HG02852 (cell line): ENCODE measurements at regions not wholly inside any gene's neighbourhood (a gene's known extent, or its start where the extent isn't known, plus 50 kb on each side); places are given as distances from the start of the nearest gene placed in this dataset.

Experiments used
- ATAC-seq: cut with Tn5 transposase; IDR thresholded peaks from one replicate; pipeline ENCODE4 v1.9.1; 2021; ENCODE audit warnings: mild to moderate bottlenecking, moderate library complexity; ENCODE audit not compliant: unreplicated experiment

DNA sequence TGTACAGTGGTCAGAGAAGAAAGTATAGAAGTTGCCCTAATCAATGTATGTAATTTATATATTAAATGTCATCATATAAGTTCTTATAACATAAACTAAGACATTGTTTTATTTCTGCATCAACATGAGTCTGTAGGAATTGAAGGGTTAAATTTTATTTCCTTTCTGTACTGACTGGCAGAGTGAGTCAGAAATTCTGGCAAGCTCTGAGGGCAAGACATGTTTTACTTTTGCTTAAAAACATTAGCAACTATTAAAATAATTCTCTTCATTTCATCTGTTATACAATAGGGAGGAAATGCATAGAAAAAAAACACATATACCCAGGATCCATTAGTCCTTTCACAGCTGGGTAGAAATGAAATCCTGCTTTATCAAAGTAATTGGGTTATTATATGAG is 171.4 kb upstream of the ALCAM start:
- ATAC-seq, result no peak

DNA sequence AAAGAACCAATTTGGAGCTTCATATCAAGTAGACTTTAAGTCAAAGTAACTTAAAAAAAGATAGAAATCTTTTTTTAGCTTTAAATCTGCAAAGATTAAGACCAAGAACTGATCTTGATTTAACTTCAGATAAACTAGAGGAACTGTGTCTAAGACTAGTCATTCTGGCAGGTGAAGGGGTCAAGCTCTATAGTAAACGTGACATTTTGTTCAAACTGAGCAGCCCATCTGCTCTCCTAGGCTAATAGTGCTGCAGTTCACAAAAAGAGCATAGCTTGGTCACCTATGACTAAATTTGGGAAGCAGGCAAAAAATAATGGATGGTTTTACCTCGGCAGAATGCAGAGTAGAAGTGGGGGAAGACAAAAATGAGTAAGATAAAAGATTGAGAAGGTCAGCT is 168.8 kb upstream of the ALCAM start:
- no peak for ATAC-seq

DNA sequence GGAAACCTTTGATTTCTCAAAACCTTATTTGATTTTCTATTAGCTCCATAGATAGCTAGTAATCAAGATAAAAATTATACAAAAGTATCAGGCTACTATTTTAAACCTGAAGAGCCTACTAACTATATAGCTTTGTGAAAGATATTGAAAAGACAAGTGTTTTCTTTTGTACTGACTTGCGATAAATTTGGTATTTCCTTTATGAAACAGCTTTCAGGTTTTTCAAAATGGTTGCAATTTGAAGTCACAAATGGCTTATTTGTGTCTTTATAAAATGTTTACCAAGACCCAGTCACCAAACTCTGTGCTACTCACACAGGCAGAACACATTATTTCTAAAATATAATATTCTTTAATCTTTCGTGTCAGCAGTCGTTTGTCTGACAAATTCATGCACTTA is 167.5 kb upstream of the ALCAM start:
- no peak for ATAC-seq

DNA sequence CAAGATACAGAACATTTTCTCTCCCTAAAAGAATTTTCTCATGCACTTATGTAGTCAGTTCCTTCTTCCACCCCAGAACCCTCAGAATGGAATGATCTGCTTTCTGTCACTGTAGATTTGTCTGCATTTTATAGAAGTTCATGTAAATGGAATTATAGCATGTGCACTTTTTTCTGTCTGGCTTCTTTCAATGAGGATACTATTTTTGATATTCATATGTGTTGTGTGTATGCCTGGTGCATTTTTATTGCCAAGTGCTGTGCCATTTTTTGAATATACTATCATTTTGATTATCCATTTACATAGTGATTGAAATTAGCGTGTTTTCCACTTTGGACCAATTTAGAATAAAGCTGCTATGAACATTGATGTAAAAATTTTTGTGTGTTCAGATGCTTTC is 156.6 kb upstream of the ALCAM start:
- ATAC-seq, result no peak

DNA sequence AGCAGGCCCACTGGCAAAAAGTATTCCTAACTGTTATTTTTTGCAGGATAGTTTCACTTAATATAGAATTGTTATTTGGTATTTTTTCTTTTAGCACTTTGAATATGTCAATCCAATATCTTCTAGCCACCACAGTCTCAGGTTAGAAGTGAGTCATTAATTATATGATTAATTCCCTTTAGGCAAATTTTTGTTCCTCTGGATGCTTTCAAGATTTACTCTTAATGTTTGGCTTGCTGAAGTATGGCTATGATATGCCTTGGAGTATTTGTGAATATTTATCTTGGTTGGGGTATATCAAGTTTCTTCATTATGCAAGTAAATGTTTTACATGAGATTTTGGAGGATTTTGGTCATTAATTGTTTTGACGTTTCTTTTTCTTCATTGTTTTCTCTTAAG is 152.1 kb upstream of the ALCAM start:
- no peak for ATAC-seq

DNA sequence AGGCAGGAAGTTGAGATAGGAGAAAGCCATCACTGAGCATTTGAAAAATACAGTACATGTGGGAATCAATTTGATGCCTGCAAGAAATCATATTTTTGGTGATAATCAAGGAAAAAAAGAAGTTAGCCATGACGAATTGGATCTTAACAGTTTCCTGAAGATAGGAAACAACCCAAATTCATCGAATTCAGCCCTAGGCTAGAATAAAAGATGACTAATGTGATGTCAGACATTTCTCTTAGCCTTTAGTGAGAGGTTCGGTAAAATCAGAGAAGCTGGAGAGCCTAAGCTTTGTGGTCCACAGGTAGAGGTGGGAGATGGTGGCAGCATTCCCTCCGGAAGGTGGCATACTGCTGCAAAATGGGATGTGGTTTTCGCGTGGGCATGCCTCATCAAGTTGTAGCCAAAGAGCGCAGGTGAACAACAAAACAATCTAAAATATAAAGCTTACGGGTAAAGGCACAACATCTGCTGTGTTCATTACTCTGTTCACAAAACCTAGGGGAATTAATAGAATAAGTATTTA is 144.1 kb upstream of the ALCAM start:
- ATAC-seq, result no peak

DNA sequence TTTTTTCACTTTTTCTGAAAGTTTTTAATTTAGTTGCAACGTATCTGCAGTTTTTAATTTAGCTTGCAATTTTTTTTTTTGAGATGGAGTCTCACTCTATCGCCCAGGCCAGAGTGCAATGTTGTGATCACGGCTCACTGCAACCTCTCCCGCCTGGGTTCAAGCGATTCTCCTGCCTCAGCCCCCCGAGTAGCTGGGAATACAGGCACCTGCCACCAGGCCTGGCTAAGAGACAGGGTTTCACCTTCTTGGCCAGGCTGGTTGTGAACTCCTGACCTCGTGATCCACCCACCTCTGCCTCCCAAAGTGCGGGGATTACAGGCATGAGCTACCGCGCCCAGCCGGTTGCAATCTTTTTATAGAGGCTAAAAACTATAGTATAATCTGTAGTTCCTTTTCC is 142.9 kb upstream of the ALCAM start:
- ATAC-seq, result no peak

DNA sequence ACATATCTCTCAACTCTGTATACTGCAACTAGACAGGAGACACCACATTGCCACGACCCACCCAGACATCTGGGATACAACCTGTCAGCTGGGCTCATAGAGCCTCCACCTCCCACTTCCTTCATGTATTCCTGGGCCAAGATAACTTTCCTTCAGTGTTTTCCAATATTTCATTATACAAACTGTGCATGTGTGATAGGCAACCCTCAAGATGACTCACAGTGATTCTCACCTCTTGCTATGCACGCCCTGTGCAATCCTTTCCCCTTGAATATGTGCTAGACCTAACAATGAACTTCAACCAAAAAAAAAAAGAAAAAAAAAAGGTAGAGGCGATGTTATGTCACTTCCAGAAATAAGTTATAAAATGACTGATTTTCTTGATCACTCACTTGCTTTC is 138.0 kb upstream of the ALCAM start:
- ATAC-seq, result no peak

DNA sequence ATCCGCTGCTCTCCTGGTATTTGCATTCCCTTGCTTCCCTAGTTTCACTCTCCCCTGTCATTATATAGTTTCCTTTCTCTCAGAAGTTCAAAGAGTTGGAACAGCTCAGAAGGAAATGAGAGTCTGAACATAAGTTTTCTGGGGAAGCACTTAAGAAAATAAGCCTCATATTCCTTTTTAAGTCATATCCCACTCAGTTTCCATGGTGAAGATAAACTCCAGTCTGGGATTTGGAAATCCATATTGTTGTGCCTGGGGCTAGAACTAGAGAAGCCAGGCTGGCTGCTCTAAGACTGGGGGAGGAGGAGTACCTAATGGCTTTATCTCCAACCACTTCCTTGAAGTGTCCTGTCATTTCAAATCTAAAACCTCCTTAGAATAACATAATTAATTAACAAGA is 134.2 kb upstream of the ALCAM start:
- ATAC-seq, result no peak

DNA sequence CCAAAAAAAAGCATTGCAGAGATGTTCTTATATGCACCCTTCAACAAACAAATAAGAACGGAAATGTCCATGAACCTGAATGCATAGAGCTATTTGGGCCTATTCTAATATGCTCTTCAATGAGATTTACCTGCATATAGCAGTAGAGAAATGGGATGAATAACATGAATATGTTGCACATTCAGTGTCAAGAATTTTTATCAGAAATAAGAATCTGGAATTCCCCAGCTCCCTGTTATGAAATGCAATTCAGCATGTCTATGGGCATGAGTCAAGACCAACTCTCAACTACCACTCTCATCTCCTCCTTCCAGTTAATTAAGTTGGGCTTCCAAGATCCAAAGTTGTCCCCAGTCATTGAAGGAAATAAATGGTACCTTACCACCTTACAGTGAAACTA is 133.7 kb upstream of the ALCAM start:
- no peak for ATAC-seq

DNA sequence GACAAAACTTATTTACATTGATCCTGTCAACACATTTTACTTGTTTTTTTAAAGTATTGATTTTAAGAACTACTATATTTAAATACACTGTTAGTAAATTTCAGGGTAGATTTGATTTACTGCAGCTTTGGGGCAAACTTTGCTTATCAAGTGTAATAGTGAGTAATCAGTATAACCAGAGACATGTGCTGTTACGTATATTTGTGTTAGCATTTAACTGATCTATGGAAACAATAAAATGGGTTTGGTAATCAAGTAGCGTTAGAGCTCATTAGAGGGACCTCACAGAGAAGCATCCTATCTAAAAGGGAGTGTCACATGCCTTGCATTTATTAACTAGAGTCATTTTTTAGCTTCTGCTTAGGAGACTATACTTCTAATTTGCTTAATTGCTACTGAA is 131.5 kb upstream of the ALCAM start:
- ATAC-seq, result no peak

DNA sequence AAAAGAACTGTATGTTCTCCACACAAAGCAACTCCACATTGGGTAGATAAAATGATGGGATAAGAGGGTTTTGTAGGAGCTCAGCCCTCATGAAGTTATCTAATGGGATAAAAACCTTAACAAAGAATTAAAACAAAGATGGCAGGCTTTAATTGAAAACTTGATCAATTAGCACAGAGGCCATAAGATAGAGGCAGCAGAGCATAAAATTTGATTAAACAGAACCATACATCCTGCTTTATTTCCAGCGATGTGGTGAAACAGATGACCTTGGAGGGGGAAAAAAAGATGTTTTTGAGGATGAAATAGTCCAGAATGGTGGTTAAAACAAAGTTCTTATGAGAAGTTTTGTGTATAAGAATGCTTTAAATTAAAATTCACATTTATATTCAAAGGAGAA is 130.9 kb upstream of the ALCAM start:
- ATAC-seq, result no peak

DNA sequence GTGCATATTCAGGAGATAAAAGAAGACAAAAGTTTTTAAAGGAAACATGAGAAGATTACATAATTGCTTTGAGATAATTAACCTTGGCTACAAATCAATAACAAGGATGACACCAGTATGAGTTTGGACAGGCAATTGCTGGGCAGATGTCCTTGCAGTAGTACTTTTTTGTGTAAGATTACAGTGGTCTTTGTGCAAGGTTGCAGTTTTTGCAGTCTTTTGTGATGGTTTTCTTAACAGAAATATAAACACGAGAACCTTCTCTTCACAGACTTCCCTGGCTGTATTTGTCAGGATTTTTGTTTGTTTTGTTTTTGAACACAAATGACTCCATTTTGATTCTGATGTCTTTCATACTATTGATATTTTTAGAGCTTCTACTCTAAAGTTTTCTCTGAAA is 128.3 kb upstream of the ALCAM start:
- no peak for ATAC-seq

DNA sequence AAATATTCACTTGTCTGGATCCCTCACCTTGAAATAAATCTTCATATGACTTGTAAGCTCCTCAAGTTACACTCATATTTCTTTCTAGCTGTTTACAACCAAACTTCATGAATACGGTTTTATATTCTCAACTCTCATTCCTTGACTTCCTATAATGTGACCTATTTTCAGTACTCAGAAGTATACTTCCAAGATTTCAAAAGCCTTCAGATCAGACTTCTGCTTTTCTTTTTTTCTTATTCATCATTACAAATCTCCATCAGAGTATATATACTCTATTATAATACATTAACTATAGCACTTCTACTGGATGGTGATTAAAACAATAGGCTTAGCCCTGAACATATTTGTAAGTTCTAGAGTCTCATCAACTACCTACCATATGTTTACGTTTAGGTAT is 123.6 kb upstream of the ALCAM start:
- no peak for ATAC-seq

DNA sequence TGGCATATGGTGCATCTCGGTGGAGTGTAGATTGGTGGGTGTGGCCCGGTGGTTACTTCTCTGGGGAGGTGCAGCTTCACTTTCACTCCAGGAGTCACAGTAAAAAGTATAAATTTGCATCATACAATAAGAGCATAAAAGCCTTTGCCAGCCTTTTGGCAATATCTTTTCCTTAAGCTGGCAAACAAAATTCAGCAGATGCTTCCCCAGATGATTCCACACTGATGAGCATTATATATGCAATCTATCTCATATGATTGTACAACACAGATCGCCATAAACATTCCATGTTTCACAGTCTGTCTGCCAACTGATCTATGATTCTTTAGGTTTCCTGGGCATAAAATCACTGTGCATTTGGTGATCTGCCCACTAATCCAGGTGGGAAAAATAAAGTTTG is 120.2 kb upstream of the ALCAM start:
- no peak for ATAC-seq

DNA sequence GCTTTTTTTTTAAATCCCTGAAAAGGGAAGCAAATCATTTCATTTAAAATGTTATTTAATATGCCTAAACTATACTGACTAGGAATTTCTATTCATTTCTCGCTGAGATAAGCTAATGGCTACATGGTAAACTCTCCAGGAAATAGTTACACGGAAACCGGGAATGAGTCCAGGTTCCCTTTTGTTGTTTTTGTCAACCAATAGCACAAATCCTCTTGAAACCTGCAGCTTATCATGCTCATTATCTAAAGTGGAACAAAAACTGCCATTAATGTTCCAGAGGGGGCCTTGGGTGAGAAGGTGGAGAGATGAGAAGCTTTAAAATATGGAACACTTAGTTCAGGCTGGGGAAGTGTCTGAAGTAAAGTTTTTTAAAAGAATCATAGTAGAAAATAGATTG is 113.5 kb upstream of the ALCAM start:
- ATAC-seq, result no peak

DNA sequence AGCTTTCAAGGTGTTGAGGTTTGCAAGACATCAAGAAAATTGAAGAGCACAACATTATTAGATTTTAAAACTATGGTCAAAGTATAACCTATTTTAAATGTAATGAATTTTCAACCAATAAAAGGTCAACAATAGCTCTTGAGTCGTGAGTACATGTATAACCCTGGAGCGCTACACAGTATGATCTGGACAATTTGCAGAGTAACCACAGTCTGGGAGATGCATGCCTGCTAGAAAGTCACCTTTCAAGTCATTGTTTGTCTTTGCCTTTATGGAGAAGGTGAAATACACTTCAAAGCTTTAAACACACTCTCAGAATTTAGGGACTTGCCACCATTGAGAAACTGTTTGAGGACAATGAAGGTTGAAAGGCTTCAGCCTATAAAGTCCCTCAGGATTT is 112.6 kb upstream of the ALCAM start:
- no peak for ATAC-seq

DNA sequence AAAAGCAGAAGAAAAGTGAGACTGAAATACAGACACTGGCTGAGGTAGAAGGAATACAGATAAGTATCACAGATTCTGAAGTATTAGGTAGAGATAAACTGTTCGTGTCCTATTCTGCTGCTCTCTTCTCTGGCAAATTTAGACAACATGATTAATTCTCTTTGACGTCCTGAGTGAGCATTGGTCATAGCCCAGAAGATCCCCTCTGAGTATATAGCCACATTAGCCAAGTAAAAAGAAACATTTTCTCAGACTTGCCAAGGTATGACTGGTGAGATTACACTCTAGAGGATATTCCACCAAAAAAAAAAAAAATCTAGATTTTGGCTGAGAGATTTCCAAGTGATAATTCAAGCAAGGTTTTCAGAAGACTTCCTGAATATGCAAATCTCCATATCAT is 111.4 kb upstream of the ALCAM start:
- no peak for ATAC-seq

DNA sequence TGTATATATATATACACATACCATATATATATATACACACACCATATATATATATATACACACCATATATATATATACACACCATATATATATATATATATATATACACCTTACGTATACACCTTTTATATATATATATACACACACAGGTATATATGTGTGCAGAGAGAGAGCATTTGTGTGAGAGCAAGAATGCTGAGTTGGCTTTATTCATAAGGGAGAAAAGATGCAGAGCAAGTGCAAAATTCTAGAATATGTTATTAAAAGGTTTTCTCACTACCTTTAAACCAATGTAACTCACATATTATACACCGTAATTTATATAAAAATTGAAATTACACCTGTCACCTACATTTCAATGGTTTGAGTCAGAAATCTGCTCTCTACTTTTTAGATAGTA is 107.2 kb upstream of the ALCAM start:
- no peak for ATAC-seq

DNA sequence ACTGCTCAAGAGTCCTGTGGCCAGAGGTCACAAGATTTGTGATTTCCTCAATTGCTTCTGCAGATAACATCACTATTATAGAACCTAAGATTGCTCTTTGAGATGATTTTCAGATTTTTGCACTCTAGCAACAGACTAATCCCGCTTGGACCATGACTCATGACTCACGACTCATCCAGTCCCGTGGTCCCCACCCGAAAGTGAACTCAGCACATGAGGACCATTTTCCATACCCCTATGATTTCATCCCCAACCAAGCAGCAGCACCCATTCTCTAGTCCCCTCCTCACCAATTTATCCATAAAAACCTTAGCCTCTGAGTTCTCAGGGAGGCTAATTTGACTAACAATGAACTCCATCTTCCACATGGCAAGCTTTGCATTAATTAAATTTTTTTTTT is 106.3 kb upstream of the ALCAM start:
- no peak for ATAC-seq

DNA sequence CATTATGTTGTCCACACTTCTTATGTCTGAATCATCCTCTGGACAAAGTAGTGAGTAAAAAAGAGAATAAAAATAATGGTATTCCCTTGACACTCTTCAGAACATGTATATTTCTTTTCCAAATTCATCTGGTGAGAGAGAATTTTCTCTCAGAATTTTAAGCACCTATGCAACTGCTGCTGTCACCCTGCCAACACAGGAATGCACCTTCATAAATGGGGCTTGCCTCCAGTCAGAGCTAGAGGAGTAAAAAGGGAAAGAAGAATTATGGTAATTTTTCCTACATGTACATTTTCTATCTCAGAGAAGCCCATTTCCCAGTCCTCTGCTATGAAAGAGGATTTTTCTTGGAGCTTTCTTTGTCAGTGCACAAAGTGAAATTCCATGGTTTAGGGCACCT is 92.2 kb upstream of the ALCAM start:
- ATAC-seq, result no peak

DNA sequence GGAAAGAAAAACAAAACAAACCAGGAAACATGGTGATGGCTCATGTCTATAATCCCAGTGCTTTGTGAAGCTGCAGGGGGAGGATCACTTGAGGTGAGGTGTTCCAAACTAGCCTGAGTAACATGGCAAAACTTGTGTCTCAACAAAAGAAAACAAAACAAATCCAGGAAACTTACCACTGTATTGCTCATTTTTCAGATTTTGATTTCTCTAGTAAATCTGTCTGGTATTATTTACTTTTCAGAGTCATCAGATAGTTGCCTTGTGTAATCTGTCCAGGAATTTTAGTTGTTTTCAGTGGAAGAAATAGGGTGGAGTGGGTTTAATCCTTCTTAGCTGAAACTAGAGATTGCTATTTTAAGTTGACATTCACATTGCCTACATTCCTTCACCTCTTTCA is 91.8 kb upstream of the ALCAM start:
- no peak for ATAC-seq

DNA sequence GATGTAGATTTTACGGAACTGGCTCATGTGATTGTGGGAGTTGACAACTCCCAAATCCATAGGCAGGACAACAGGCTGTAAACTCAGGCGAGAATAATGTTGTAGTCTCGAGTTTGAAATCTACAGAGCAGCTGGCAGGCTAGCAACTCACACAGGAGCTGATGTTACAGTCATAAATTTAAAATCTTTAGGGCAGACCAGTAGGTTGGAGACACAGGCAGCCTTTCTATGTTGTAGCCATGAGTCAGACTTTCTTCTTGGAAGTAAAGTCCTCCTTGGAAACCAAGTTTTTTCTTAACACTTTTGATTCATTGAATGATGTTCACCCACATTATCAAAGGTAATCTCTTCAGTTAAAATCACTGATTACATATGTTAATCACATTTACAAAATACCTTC is 89.1 kb upstream of the ALCAM start:
- ATAC-seq, result no peak

DNA sequence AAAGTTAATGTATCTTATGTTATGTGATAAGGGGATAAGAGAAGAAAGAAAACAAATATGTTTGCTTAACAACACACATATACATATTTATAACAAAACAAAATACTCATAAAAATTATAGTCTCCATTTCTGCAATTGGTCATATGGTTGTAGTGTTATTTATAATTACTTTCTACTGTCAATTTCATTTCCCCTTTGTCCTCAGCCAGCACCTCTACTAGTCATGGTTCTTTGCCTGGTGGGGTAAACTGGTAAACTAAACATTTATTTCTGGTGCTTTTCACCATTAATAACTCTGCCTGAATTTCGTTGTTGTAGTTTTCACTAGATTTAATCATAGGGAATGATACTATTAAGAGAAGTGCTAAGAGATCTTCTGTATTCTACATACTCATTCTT is 88.0 kb upstream of the ALCAM start:
- peak; percentile 74 for ATAC-seq
